Kidney (tissue), 13 donors: ENCODE measurements at regions not wholly inside any gene's neighbourhood (a gene's known extent, or its start where the extent isn't known, plus 50 kb on each side); places are given as distances from the start of the nearest gene placed in this dataset.

ENCODE experiments used
- DNase-seq, 5 donors: peaks; one replicate each; pipeline ENCODE4 v3.0.0-alpha.2; 2013 to 2020
- FAIRE-seq: peaks from 2 replicates; lab custom pipeline; 2012; peaks lifted over from hg19 to GRCh38; lab: Jason Lieb, UNC
- H3K27ac ChIP-seq, 2 donors: one replicate each; pipeline ENCODE4 v1.7.0; 2013; ENCODE audit warnings: low read depth in 2 of 2, low read length in 2 of 2, inconsistent platforms in 1 of 2
- H3K27me3 ChIP-seq: one replicate; pipeline ENCODE4 v1.7.1; 2013; ENCODE audit warnings: low read length, inconsistent platforms; ENCODE audit not compliant: control insufficient read depth, insufficient read depth
- H3K36me3 ChIP-seq, 3 donors: one replicate each; pipeline versions ENCODE4 v1.7.0 to v1.7.1; 2013; ENCODE audit warnings: low read length in 3 of 3, control low read depth in 1 of 3, inconsistent platforms in 1 of 3; ENCODE audit not compliant: insufficient read depth in 3 of 3, control insufficient read depth in 2 of 3
- H3K4me1 ChIP-seq, 3 donors: one replicate each; pipeline versions ENCODE4 v1.7.0 to v1.7.1; 2013; ENCODE audit warnings: low read length in 3 of 3, inconsistent platforms in 1 of 3, low read depth in 1 of 3; ENCODE audit not compliant: control insufficient read depth in 2 of 3, insufficient read depth in 2 of 3
- H3K4me3 ChIP-seq, 3 donors: one replicate each; pipeline versions ENCODE4 v1.7.0 to v1.8.1; 2013; ENCODE audit warnings: low read length in 3 of 3, control low read depth in 1 of 3, inconsistent platforms in 1 of 3
- H3K9ac ChIP-seq, 3 donors: one replicate each; pipeline versions ENCODE4 v1.7.0 to v1.7.1; 2013; ENCODE audit warnings: low read length in 3 of 3, control low read depth in 1 of 3, inconsistent platforms in 1 of 3
- H3K9me3 ChIP-seq, 3 donors: one replicate each; pipeline versions ENCODE4 v1.7.0 to v1.7.1; 2013; ENCODE audit warnings: low read length in 3 of 3, control low read depth in 1 of 3, inconsistent platforms in 1 of 3; ENCODE audit not compliant: control insufficient read depth in 2 of 3, insufficient read depth in 1 of 3
- CTCF ChIP-seq: IDR thresholded peaks from 3 replicates; pipeline ENCODE4 v1.5.1; 2012; ENCODE audit warnings: mild to moderate bottlenecking, moderate library complexity, borderline replicate concordance; ENCODE audit not compliant: insufficient read depth; ENCODE audit errors: extremely low read depth
- intact Hi-C: fragments of 100-400 bp; cut with DNase I; formaldehyde crosslinking; loops from one replicate; pipeline ENCODE4 v1.11.1; 2022
- donor health status: control.
- donor health status: control.
- donor health status: control.
- donor health status: control.
- donor health status: control.
- donor health status: DM: yes; HTN: yes; CAD: no.
- donor health status: Normal renal cell carcinoma (clear cell type).

GRCh38 chr4:16386711-16387320, 160.5 kb upstream of the TAPT1 start:
- no peaks in the 10 kb centered on the region for H3K36me3 ChIP-seq
- no peaks in the 10 kb centered on the region for H3K4me1 ChIP-seq
- H3K4me3 ChIP-seq, result no peak overlapping the region
- no peaks in the 10 kb centered on the region for H3K27me3 ChIP-seq
- no peak for FAIRE-seq
- H3K9ac ChIP-seq, result no peak overlapping the region
- TF ChIP-seq CTCF, result no peak
- no peak overlapping the region for H3K27ac ChIP-seq
- H3K9me3 ChIP-seq, result no peaks in the 10 kb centered on the region
- intact Hi-C loops, result no loop called here
- no peak for DNase-seq

- DNase-seq, result peak in 3 of 5 donors; percentile 31 to 71 (median 40)
- Histone ChIP-seq H3K27me3 (no peaks in the 10 kb centered on the region), H3K9ac (no peak overlapping the region), H3K27ac (no peak overlapping the region), H3K4me1 (no peaks in the 10 kb centered on the region), H3K36me3 (no peaks in the 10 kb centered on the region), H3K4me3 (no peak overlapping the region), H3K9me3 (no peaks in the 10 kb centered on the region)
- intact Hi-C loops, result no loop called here
- TF ChIP-seq CTCF, result no peak
- FAIRE-seq, result no peak
These were observed 158.3 kb upstream of the TAPT1 start for GRCh38 chr4:16384576-16384975.

- H3K9ac ChIP-seq, result no peak overlapping the region
- no peaks in the 10 kb centered on the region for H3K4me1 ChIP-seq
- no peak overlapping the region for H3K27ac ChIP-seq
- FAIRE-seq (no peak), DNase-seq (no peak)
- no peak for TF ChIP-seq CTCF
- no peaks in the 10 kb centered on the region for H3K36me3 ChIP-seq
- H3K27me3 ChIP-seq, result no peaks in the 10 kb centered on the region
- intact Hi-C loops, result no loop called here
- no peak overlapping the region for H3K4me3 ChIP-seq
- no peaks in the 10 kb centered on the region for H3K9me3 ChIP-seq
These were observed 156.3 kb upstream of the TAPT1 start for GRCh38 chr4:16382571-16382970.

GRCh38 chr4:16377887-16378286, 151.6 kb upstream of the TAPT1 start:
- H3K27ac ChIP-seq, result no peak overlapping the region
- intact Hi-C loops, result no loop called here
- no peak for TF ChIP-seq CTCF
- H3K27me3 ChIP-seq, result no peaks in the 10 kb centered on the region
- FAIRE-seq (no peak), DNase-seq (peak in 1 of 5 donors; percentile 19)
- H3K9me3 ChIP-seq, result no peaks in the 10 kb centered on the region
- H3K36me3 ChIP-seq, result no peaks in the 10 kb centered on the region
- no peak overlapping the region for H3K9ac ChIP-seq
- no peaks in the 10 kb centered on the region for H3K4me1 ChIP-seq
- no peak overlapping the region for H3K4me3 ChIP-seq
